ENCODE measurements at regions not wholly inside any gene's neighbourhood (a gene's known extent, or its start where the extent isn't known, plus 50 kb on each side); places are given as distances from the start of the nearest gene placed in this dataset.
"Not testable (repeated sequence)": the region's sequence is repeated elsewhere in the genome, so short reads cannot be mapped to it uniquely, and the experiment has no call there.

- DNase-seq (ENCODE audit: low read depth), result no peak
Measured at GRCh38 chr20:7770046-7770445, 170.2 kb downstream of the HAO1 start.

DNA sequence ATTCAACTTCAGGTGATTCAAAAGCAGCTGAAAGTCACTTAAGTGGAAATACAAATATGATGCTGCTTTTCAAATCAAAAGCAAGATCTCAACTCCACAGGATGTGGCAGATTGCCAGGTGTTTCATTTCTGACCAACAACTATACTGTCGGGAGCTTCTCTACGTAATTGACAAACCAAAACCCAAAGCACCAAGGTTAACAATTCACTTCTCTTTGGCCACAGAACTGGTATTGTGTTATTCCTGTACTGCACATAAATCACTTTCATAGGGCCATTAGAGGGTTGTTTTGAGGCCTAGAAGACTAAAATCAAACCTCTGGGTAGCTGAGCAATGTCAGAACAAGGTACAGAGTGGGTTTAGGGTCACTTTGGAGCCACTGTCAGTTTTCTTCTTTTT is 169.7 kb downstream of the HAO1 start:
- no peak for DNase-seq (ENCODE audit: low read depth)

GRCh38 chr20:7772371-7772770 is 167.9 kb downstream of the HAO1 start:
- DNase-seq (ENCODE audit: low read depth), result peak; percentile 46

- DNase-seq (ENCODE audit: low read depth), result no peak
Measured at GRCh38 chr20:7773511-7773910, 166.7 kb downstream of the HAO1 start.

DNA sequence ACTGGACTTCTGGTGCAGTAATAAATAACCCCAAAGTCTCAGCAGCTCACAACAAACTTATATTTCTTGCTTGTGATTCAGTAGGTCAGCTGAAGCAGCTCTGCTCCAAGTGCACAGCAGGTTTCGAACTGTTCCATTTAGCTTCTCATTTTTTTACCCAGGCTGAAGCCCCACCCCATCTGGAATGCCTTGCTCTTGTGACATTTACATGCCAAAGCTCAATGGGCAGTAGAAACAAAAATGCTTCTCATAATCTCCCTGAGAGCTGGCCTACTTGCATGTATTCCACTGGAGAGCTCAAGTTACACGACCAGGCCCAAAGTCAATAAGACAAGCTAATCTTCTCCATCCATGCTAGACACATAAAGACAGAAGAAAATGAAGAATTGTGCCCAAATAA is 165.2 kb downstream of the HAO1 start:
- DNase-seq (ENCODE audit: low read depth), result peak; percentile 50

DNA sequence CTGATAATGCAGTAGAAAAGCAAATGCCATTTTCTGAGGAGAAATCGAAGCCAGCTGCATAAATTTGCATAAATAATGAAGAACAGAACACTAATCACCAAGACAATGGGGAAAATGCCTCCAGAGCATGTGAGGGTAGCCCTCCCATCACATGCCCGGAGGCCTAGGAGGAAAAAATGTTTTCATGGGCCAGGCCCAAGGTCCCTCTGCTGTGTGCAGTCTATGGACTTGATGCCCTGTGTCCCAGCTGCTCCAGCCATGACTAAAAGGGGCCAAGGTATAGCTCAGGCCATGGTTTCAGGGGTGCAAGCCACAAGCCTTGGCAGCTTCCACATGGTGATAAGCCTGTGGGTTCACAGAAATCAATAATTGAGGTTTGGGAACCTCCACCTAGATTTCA is 164.1 kb downstream of the HAO1 start:
- no peak for DNase-seq (ENCODE audit: low read depth)

DNA sequence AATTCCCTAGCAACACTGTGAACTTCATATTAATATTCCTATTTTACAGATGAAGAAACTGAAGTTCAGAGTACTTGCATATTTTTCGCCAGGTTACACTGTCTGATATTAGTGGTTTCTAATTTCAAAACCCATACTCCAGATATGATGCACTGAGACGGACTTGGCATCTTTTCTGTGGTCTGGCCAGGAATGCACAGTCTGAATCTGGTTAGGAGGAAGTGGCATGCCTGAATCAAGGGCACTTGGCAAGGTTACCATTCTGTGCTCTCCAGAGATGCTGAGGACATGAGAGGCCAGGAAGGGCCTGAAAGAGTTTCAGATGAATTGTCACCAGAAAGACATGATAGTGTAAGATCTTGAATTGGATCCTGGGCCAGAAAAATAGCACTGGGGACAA is 150.1 kb downstream of the HAO1 start:
- DNase-seq (ENCODE audit: low read depth), result peak; percentile 85

DNA sequence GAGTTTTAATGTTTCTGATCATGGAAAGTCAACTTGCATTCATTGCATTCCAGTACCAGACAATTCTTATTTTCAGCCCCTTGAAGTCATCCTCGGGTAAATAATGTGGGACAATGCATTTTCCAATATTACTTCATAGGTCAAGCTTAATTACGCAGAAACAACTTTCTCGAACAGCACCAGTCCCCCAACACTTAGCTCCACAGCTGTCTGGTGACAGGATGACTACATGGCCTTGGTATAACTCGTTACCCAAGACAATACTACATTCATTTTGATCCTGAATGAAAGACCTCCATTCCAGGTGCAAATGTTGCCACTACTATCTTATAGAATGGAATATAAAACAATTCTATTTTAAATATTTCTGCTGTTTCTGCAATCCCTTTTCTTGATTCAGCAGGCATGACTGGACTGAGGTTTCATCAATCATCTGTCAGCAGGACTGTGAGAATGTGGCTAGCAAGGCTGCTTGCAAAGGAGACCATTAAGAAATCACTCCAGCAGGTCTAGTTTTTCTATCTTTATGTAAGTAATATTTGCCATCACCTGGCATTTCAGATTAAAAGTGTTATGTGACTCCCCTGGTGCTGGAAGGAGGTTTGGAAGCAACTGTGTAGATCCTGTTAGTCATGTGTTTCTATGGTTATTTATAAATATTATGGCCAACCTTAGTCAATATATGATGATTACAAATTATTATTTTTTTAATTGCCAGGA is 147.9 kb downstream of the HAO1 start:
- peak; percentile 80 for DNase-seq (ENCODE audit: low read depth)

DNA sequence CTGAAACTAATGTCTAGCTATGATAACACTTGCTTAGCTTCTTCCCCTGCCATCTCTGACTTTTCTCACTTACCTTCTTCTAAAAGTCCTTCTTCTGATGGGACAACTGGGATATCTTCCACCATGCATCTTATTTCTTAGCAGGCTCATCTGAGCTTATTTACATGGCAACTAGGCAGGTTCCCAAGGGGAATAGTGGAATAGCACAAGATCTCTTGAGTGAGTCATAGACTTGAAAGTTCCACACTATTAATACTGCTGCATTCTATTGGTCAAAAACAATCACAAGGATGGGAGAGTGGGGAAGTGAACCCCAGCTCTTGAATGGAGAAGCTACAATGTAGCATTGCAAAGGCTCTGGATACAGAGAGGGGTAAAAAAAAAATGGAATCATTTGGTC is 142.1 kb downstream of the HAO1 start:
- DNase-seq (ENCODE audit: low read depth), result peak; percentile 65

- DNase-seq (ENCODE audit: low read depth), result no peak
Measured at GRCh38 chr20:7799862-7800261, 140.4 kb downstream of the HAO1 start.

GRCh38 chr20:7803411-7804151 is 136.7 kb downstream of the HAO1 start:
- DNase-seq (ENCODE audit: low read depth), result not testable (repeated sequence)

DNA sequence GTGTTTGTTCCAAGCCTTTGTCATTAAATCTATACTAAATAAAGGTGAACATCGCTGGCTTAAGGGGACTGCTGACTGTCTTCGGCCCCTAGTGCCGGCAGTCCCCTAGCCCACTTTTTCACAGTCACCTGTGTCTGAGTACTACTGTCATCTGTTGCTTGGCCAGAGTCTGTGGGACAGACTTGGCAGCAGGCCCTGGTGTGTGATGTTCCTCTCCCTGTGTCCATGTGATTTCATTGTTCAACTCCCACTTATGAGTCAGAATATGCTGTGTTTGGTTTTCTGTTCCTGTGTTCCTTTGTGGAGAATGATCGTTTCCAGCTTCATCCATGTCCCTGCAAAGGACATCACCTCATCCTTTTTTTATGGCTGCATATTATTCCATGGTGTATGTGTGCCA is 133.4 kb downstream of the HAO1 start:
- no peak for DNase-seq (ENCODE audit: low read depth)

GRCh38 chr20:7817286-7817685 is 123.0 kb downstream of the HAO1 start:
- no peak for DNase-seq (ENCODE audit: low read depth)

DNA sequence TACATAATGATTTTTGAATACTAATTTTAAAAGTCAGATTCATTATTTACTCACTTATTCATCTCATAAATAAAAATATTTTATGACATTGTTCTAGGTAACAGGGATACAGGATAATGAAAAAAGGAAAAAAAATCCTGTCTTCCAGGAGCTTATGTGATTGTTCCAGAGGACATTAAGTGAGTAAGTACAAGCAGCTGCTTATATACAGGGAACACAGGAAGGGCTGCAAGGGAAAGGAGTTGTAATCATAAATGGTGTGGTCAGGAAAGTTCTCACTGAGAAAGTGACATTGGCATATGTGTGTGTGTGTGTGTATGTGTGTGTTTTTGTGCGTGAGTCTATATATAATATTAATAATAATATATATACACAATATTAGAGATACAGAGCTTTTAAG is 121.8 kb downstream of the HAO1 start:
- peak; percentile 37 for DNase-seq (ENCODE audit: low read depth)

- DNase-seq (ENCODE audit: low read depth), result no peak
Measured at GRCh38 chr20:7820897-7821296, 119.4 kb downstream of the HAO1 start.

- DNase-seq (ENCODE audit: low read depth), result no peak
Measured at GRCh38 chr20:7822772-7823171, 117.5 kb downstream of the HAO1 start.

DNA sequence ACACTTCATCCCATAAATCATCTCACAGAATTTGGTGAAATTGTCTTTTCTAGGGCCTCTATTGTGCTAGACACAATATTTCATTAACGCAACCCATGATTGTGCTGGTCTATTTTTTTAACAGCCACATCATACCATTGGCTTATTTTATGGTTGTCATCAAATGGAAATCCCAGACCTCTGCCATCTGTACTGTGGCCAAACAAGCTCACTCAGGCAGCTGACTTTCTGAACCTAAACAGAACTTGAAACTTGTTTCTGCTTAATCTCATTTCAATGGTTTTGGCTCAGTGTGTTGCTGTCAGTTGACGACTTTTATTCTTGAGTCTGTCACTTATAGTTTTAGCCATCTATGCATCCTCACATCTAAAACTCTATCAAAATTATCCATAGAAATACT is 111.8 kb downstream of the HAO1 start:
- DNase-seq (ENCODE audit: low read depth), result no peak

GRCh38 chr20:7829031-7829430 is 111.2 kb downstream of the HAO1 start:
- no peak for DNase-seq (ENCODE audit: low read depth)

- no peak for DNase-seq (ENCODE audit: low read depth)
Measured at GRCh38 chr20:7829776-7830175, 110.5 kb downstream of the HAO1 start.

All from LHCN-M2 (cell line).